H1 (cell line): ENCODE measurements at regions not wholly inside any gene's neighbourhood (a gene's known extent, or its start where the extent isn't known, plus 50 kb on each side); places are given as distances from the start of the nearest gene placed in this dataset.

Source experiments
- CTCF ChIA-PET: fragments of 300-600 bp; sonication (Branson Sonifier 250); formaldehyde crosslinking; loops from one replicate; lab custom pipeline; 2021; ENCODE audit not compliant: partially characterized antibody; lab: Charles Lee
- POLR2A ChIA-PET: fragments of 300-600 bp; sonication (Branson Sonifier 250); formaldehyde crosslinking; loops from one replicate; lab custom pipeline; 2021; ENCODE audit warnings: inconsistent platforms; ENCODE audit not compliant: partially characterized antibody; lab: Charles Lee
- DNase-seq, 2 experiments: peaks; one replicate each; pipeline versions ENCODE4 v3.0.0 to v3.0.0-alpha.2; 2010 to 2022; ENCODE audit warnings: low spot score in 2 of 2, low read depth in 1 of 2, mixed read lengths in 1 of 2
- FAIRE-seq: peaks from 2 replicates; lab custom pipeline; 2011; peaks lifted over from hg19 to GRCh38; lab: Jason Lieb, UNC
- H2AFZ ChIP-seq: 2 replicates; pipeline ENCODE4 v1.8.1; 2012; ENCODE audit warnings: low read length, inconsistent platforms
- H2AK5ac ChIP-seq: 2 replicates; pipeline ENCODE4 v1.6.1; 2013; ENCODE audit warnings: low read depth, low read length
- H2BK120ac ChIP-seq: replicated peaks from 2 replicates; pipeline ENCODE3; 2013; ENCODE audit warnings: low read depth, low read length, inconsistent platforms
- H2BK12ac ChIP-seq: 2 replicates; pipeline ENCODE4 v1.6.1; 2013; ENCODE audit warnings: low read depth, low read length
- H2BK15ac ChIP-seq: 2 replicates; pipeline ENCODE4 v1.6.1; 2013; ENCODE audit warnings: low read length
- H2BK20ac ChIP-seq: 2 replicates; pipeline ENCODE4 v1.6.1; 2013; ENCODE audit warnings: low read length
- H2BK5ac ChIP-seq: 2 replicates; pipeline ENCODE4 v1.6.1; 2013; ENCODE audit warnings: low read depth, low read length
- H3K14ac ChIP-seq: 2 replicates; pipeline ENCODE4 v1.6.1; 2013; ENCODE audit warnings: inconsistent platforms; ENCODE audit not compliant: insufficient read length
- H3K18ac ChIP-seq: 2 replicates; pipeline ENCODE4 v1.6.1; 2013; ENCODE audit warnings: low read length; ENCODE audit errors: extremely low read depth
- H3K23ac ChIP-seq: 2 replicates; pipeline ENCODE4 v1.6.1; 2013; ENCODE audit warnings: inconsistent platforms; ENCODE audit not compliant: insufficient read length
- H3K23me2 ChIP-seq: 2 replicates; pipeline ENCODE4 v1.6.1; 2013; ENCODE audit warnings: low read depth, low read length
- H3K27ac ChIP-seq: 2 replicates; pipeline ENCODE4 v1.6.1; 2011; ENCODE audit warnings: low read depth, low read length, inconsistent platforms
- H3K27me3 ChIP-seq, 4 experiments: replicated peaks in 1 of 4; 1 replicate in 1 of 4; 2 replicates in 3 of 4; pipeline versions ENCODE4 v1.6.1 to v1.8.1; 2011 to 2013; ENCODE audit warnings: low read length in 3 of 4, mild to moderate bottlenecking in 3 of 4, inconsistent platforms in 2 of 4, mixed read lengths in 2 of 4, moderate library complexity in 1 of 4; ENCODE audit not compliant: control insufficient read depth in 3 of 4, insufficient read depth in 3 of 4; ENCODE audit errors: extremely low read depth in 1 of 4
- H3K36me3 ChIP-seq, 4 experiments: 2 replicates each; pipeline versions ENCODE4 v1.6.1 to v1.8.1; 2011 to 2013; ENCODE audit warnings: mild to moderate bottlenecking in 4 of 4, low read length in 3 of 4, moderate library complexity in 2 of 4, control low read depth in 1 of 4, inconsistent platforms in 1 of 4; ENCODE audit not compliant: insufficient read depth in 4 of 4, control insufficient read depth in 2 of 4
- H3K4ac ChIP-seq: replicated peaks from 2 replicates; pipeline ENCODE3; 2013; ENCODE audit warnings: low read length, low read depth, mixed read lengths, inconsistent platforms; ENCODE audit not compliant: insufficient read length
- H3K4me1 ChIP-seq, 4 experiments: replicated peaks in 1 of 4; 1 replicate in 1 of 4; 2 replicates in 3 of 4; pipeline versions ENCODE4 v1.6.1 to v1.8.1; 2011 to 2013; ENCODE audit warnings: low read length in 3 of 4, inconsistent platforms in 2 of 4, mixed read lengths in 1 of 4; ENCODE audit not compliant: insufficient read depth in 4 of 4, control insufficient read depth in 3 of 4
- H3K4me2 ChIP-seq, 2 experiments: 2 replicates each; pipeline versions ENCODE4 v1.6.1 to v1.8.1; 2011 to 2013; ENCODE audit warnings: low read depth in 2 of 2, low read length in 2 of 2, control low read depth in 1 of 2, inconsistent platforms in 1 of 2, mild to moderate bottlenecking in 1 of 2; ENCODE audit not compliant: insufficient read depth in 1 of 2
- H3K4me3 ChIP-seq, 4 experiments: fragments of 200-600, 300-600 bp in 1 of 4; sonication (generic), shearing (Covaris generic), sonication (Bioruptor Twin) in 1 of 4; 2 replicates each; pipeline versions ENCODE4 v1.5.1 to v1.8.1; 2011 to 2016; ENCODE audit warnings: low read length in 4 of 4, low read depth in 3 of 4, control low read depth in 2 of 4, inconsistent platforms in 2 of 4, mild to moderate bottlenecking in 2 of 4, mixed read lengths in 1 of 4, moderate library complexity in 1 of 4; ENCODE audit not compliant: insufficient read depth in 2 of 4; ENCODE audit errors: extremely low read depth in 1 of 4
- H3K56ac ChIP-seq: replicated peaks from 2 replicates; pipeline ENCODE3; 2013; ENCODE audit warnings: low read depth, mild to moderate bottlenecking, mixed read lengths, low read length, inconsistent platforms; ENCODE audit not compliant: insufficient read length
- H3K79me1 ChIP-seq: 2 replicates; pipeline ENCODE4 v1.6.1; 2013; ENCODE audit warnings: low read depth, low read length, control low read depth
- H3K79me2 ChIP-seq, 2 experiments: 2 replicates each; pipeline versions ENCODE4 v1.6.1 to v1.8.1; 2012 to 2013; ENCODE audit warnings: low read length in 2 of 2, mild to moderate bottlenecking in 2 of 2, inconsistent platforms in 1 of 2; ENCODE audit not compliant: insufficient read depth in 2 of 2, control insufficient read depth in 1 of 2
- H3K9ac ChIP-seq, 4 experiments: replicated peaks in 1 of 4; 1 replicate in 1 of 4; 2 replicates in 3 of 4; pipeline versions ENCODE4 v1.6.1 to v1.8.1; 2011 to 2013; ENCODE audit warnings: low read depth in 3 of 4, low read length in 3 of 4, control low read depth in 2 of 4, mild to moderate bottlenecking in 2 of 4, moderate library complexity in 2 of 4, inconsistent platforms in 1 of 4; ENCODE audit errors: extremely low read depth in 1 of 4
- H3K9me3 ChIP-seq, 2 experiments: 2 replicates each; pipeline versions ENCODE4 v1.6.1 to v1.8.1; 2012 to 2013; ENCODE audit warnings: mild to moderate bottlenecking in 2 of 2, moderate library complexity in 2 of 2, control low read depth in 1 of 2, inconsistent platforms in 1 of 2, low read depth in 1 of 2, low read length in 1 of 2, mixed read lengths in 1 of 2; ENCODE audit not compliant: insufficient read depth in 2 of 2
- H4K20me1 ChIP-seq, 2 experiments: replicated peaks in 1 of 2; 2 replicates each; pipeline versions ENCODE3 to v1.8.1; 2011 to 2013; ENCODE audit warnings: inconsistent platforms in 2 of 2, low read length in 2 of 2, mild to moderate bottlenecking in 1 of 2; ENCODE audit not compliant: insufficient read depth in 2 of 2, control insufficient read depth in 1 of 2
- H4K5ac ChIP-seq: 2 replicates; pipeline ENCODE4 v1.6.1; 2013; ENCODE audit warnings: low read length, low read depth, mixed read lengths, inconsistent platforms; ENCODE audit not compliant: insufficient read length
- H4K8ac ChIP-seq: 2 replicates; pipeline ENCODE4 v1.8.0; 2013; ENCODE audit warnings: mild to moderate bottlenecking, moderate library complexity, low read length, inconsistent platforms; ENCODE audit not compliant: insufficient read depth; ENCODE audit errors: extremely low read depth
- H4K91ac ChIP-seq: replicated peaks from 2 replicates; pipeline ENCODE3; 2013; ENCODE audit warnings: low read length, mixed read lengths, inconsistent platforms; ENCODE audit not compliant: insufficient read length
- CEBPB ChIP-seq: IDR thresholded peaks from 2 replicates; pipeline ENCODE4 v1.6.1; 2012; ENCODE audit warnings: low read depth, low read length
- CREB1 ChIP-seq: IDR thresholded peaks from 2 replicates; pipeline ENCODE4 v1.6.1; 2012; ENCODE audit warnings: inconsistent platforms
- HDAC6 ChIP-seq: IDR thresholded peaks from one replicate; pipeline ENCODE4 v1.7.1; 2012; ENCODE audit warnings: low read depth, mild to moderate bottlenecking, inconsistent platforms, low read length, moderate library complexity
- MAFK ChIP-seq: IDR thresholded peaks from 2 replicates; pipeline ENCODE4 v1.6.1; 2012; ENCODE audit warnings: low read depth, mild to moderate bottlenecking, improper control_type of control experiment, low read length
- NRF1 ChIP-seq: IDR thresholded peaks from 2 replicates; pipeline ENCODE4 v1.6.1; 2011; ENCODE audit warnings: mild to moderate bottlenecking, low read depth, low read length, improper control_type of control experiment
- RNF2 ChIP-seq: fragments of 200-900, 300-1000 bp; sonication (generic); IDR thresholded peaks from 2 replicates; pipeline ENCODE4 v1.7.1; 2016; ENCODE audit warnings: borderline replicate concordance, low read depth, mild to moderate bottlenecking, antibody characterized with exemption, low read length; ENCODE audit not compliant: poor library complexity, severe bottlenecking; ENCODE audit errors: missing control alignments
- WGBS, 2 experiments: shearing (Covaris generic) in 1 of 2; methylation state at CpG; one replicate each; pipeline versions ENCODE4 v1.1.6 to v1.1.7; 2013 to 2015; ENCODE audit warnings: low lambda C conversion rate in 2 of 2, mixed read lengths in 2 of 2, inconsistent platforms in 1 of 2, low coverage in 1 of 2, missing lambda C conversion rate in 1 of 2; ENCODE audit not compliant: insufficient replicate concordance in 2 of 2, insufficient coverage in 1 of 2, insufficient read length in 1 of 2; ENCODE audit errors: extremely low coverage in 1 of 2, missing lambda C conversion rate in 1 of 2; 5-methylcytosine and 5-hydroxymethylcytosine counted together
- TF ChIP-seq, protein P1 (sequence below), 3 experiments: IDR thresholded peaks; 1 replicate in 2 of 3; 2 replicates in 1 of 3; pipeline versions ENCODE4 v1.5.1 to v1.6.1; 2011; ENCODE audit warnings: low read length in 3 of 3, mild to moderate bottlenecking in 3 of 3, inconsistent platforms in 2 of 3, low read depth in 1 of 3, moderate library complexity in 1 of 3; ENCODE audit not compliant: insufficient read depth in 1 of 3; ENCODE audit errors: control extremely low read depth in 1 of 3

DNA sequence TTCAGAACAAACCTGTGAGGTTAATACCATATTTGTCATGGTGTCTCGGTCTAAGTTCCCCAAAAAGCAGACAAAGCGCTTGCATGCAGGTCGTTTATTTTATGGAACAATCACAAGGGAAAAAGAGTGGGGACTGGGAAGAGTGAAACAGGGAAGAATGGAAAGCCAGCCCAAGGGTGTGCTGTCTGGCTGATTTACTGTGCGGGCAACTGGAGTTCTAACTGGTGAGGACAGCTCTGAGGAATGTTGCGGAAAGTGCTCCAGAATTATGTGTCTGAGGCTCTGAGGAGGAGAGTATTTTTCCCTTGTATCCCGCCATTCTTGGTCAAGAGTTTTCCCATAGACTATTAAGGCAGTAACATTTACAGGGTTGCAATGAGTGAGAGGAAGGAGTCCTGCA lies 465.4 kb downstream of the RMST start:
- FAIRE-seq (no peak), DNase-seq (no peak)
- Histone ChIP-seq H3K36me3 (no peaks in the 10 kb centered on the region), H3K79me1 (no peaks in the 10 kb centered on the region), H3K9me3 (no peaks in the 10 kb centered on the region), H2BK20ac (no peak overlapping the region), H2BK120ac (no peak overlapping the region), H3K56ac (no peak overlapping the region), H3K4me3 (no peak overlapping the region), H3K18ac (no peak overlapping the region), H4K5ac (no peak overlapping the region), H3K27ac (no peak overlapping the region), H3K4ac (no peak overlapping the region), H3K9ac (no peak overlapping the region), H4K91ac (no peak overlapping the region), H2AK5ac (no peak overlapping the region), H2BK15ac (no peak overlapping the region), H3K23me2 (no peaks in the 10 kb centered on the region), H2BK5ac (no peak overlapping the region), H3K23ac (no peak overlapping the region), H3K27me3 (no peaks in the 10 kb centered on the region), H3K4me1 (no peaks in the 10 kb centered on the region), H4K20me1 (no peaks in the 10 kb centered on the region), H3K79me2 (no peaks in the 10 kb centered on the region), H3K14ac (no peak overlapping the region), H2AFZ (no peak overlapping the region), H4K8ac (no peak overlapping the region), H2BK12ac (no peak overlapping the region), H3K4me2 (no peak overlapping the region)
- 97% methylated on average over 3 of the region's 6 CpGs; no CpG with 5 or more reads in 1 of the 2 experiments for WGBS, 2 experiments
- ChIA-PET POLR2A (no interaction called here), CTCF (no interaction called here)
- no peak for TF ChIP-seq HDAC6
- TF ChIP-seq CEBPB = no peak
- no peak for TF ChIP-seq NRF1
- no peak for TF ChIP-seq CREB1
- TF ChIP-seq, protein P1, sequence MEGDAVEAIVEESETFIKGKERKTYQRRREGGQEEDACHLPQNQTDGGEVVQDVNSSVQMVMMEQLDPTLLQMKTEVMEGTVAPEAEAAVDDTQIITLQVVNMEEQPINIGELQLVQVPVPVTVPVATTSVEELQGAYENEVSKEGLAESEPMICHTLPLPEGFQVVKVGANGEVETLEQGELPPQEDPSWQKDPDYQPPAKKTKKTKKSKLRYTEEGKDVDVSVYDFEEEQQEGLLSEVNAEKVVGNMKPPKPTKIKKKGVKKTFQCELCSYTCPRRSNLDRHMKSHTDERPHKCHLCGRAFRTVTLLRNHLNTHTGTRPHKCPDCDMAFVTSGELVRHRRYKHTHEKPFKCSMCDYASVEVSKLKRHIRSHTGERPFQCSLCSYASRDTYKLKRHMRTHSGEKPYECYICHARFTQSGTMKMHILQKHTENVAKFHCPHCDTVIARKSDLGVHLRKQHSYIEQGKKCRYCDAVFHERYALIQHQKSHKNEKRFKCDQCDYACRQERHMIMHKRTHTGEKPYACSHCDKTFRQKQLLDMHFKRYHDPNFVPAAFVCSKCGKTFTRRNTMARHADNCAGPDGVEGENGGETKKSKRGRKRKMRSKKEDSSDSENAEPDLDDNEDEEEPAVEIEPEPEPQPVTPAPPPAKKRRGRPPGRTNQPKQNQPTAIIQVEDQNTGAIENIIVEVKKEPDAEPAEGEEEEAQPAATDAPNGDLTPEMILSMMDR (IDR thresholded peaks at IDR 0.05; ENCODE audit: control extremely low read depth in 1 of 3, insufficient read depth in 1 of 3, low read depth in 1 of 3, low read length in 3 of 3) = no peak
- TF ChIP-seq MAFK = no peak
- TF ChIP-seq RNF2 = no peak
